NK-92 (cell line): ENCODE measurements at regions not wholly inside any gene's neighbourhood (a gene's known extent, or its start where the extent isn't known, plus 50 kb on each side); places are given as distances from the start of the nearest gene placed in this dataset.

Experiments
- DNase-seq: peaks from one replicate; lab custom pipeline; 2025; ENCODE audit not compliant: unreplicated experiment; lab: John Stamatoyannopoulos, UW

DNA sequence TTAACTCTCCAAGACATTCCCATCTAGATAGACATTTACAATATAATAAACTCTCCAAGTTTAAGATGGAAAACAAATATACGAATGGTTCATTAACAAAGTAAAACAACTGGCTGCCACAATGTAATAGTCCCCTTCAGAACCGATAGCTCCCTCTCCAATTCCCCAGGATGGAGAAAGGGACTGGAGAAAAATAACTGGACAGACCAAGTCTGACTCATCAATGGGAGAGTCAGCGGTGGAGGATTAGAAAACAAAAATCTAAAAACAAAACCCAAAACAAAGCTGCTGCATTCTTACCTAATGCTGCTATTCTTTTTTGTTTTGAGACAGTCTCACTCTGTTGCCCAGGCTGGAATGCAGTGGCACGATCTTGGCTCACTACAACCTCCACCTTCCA is 468.1 kb downstream of the SHQ1 start:
- DNase-seq, result no peak

DNA sequence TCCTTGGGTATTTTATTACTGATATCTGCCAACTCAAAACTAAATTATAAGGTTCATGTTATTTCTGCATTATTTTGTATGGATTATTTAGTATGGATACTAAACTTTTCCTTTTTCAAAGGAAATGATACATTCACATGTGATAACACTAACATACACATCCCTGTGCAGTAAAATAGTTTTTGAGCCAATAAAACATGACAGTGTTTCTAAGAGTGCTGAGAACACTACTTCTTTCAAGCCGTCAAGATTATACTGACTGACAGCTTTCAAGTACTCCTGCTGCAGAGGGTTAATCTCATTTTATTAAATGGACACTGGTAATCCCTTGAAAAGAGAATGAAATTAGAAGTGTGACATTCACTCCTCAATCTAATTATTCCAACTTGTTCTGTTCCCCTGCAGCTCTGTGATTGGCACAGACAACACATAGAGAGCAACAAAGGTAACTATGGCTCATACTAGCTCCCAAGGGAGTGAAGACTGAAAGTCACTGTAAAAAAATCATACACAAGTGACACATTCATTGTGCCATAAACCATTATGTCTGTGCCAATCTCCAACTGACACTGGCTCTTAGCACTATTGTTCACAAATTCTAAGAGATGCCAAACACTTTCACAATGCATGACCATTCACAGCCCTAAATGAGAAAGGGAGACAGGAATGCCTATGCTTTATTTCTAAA is 468.6 kb downstream of the SHQ1 start:
- DNase-seq, result no peak

DNA sequence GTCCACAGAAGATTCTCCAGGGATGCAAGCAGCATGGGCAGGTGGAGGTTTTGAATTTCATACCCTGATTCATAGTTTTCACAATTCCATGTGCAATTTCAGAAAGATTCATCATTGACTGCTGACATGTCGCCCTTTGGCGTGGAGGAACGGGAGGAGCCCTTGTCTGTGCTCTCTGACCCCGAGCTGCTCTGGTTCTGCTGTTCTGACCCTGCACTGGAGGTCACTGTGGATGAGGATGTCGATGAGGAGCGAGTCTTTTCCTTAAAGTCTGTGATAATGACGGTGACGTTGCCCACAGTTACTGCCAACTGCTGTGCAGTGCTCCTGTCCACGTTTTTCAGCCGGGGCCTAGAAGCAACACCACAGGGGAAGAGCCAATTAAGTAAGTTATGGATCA is 470.0 kb downstream of the SHQ1 start:
- no peak for DNase-seq

DNA sequence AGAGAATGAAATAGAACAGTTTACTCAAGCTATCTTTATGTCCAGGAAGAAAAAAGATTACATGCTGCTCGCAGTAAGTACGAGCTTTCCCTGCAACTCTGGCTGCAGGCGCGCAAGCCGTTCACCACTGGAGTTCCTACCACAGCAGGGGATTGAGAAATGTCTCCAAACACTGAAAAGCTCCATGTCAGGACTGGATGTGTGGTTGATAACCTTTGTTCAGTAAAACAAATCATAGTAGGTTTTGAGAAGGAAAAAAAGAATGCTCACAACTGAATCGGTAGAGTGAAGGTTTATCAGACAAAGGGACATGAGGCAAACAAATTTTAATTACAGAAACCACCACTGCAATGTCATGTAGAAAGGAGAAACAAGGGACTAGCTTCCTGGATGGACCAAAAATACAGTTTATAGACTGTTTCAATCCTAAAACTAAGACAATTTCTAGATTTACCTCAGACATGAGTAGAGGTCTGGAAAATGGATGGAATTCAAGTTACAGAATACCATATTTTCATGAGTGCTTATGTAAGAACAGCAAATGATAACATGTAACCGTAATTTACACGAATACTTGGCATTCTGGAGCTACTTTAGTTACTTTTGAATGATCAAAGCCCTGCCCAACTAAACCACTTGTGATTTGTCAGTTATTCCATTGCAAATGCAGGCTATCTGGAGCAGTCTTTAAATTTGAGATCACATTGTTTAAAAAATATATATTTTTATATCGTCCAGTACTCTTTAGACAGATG is 471.1 kb downstream of the SHQ1 start:
- DNase-seq, result no peak

DNA sequence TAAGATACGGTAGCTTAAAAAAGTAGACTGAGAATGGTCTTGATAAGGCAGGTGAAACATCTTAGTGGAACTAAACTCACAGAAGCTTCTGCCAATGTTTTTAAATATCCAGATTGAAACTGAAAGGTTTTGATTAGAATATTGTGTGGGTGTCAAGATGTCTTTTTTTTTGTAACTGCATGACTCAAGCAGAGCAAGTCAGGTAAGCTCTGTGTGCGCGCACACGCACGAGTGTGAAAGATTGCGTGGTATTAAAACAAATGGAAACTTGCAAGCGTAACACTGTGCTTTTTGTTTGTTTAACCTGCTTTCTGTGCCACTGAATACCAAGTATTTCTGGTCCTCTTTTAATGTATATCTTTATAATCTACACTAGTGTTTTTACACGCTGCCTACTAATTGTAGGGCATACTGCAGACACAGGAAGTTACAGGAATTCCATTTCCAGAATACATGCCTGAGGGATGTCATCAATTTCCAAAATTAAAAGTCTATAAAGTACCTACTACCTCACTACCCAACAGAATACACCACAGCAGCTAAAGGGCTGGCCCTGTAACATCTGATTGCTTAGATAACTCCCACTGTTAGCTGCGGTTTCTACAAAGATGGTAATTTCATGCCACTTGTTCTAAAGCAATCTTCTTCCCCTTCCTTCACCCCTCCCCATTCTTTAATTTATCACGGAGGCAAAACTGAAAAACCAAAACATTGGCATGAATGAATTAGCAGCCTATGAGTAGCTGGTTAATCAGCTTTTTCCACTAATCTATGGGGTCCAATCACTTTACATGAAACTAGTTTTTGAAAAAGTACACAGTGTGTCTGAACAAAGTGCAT is 472.8 kb downstream of the SHQ1 start:
- no peak for DNase-seq

DNA sequence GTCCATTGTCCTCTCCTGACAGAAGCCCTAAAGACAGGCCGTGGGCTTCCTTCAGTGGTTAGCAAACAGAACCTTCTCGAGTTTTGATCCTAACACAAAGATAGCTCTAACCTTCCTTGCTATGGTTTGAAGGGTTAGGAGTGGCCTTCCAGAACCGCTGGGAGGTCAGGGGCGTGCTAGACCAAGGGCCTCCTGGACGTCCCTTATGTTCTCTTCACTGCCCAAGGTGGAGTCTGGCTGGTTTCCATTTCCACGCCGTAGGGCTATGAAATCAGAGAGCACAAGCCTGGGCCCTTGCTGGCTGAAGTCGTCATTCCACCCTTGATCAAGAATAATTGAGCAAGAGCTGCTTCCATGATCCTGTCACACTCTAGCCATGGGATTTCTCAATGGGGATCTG is 475.1 kb downstream of the SHQ1 start:
- no peak for DNase-seq

DNA sequence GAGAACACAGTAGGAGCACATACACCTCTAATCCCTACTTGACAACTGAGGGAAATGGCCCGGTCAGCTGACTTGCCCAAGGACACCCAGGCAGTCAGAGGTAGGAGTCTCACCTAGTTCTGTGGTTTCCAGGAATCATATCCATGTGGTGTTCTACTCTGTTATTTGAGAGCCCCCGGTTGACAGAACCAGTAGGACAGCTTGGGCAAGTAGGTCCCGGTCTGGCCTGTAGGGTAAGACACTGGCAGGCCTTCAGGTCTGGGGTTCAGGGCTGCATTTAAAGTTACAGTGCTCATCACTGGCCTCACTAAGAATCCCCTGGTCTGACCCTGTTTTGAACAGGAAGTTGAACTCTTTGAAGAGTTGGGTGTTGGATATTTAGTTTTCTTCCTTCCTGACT is 476.1 kb downstream of the SHQ1 start:
- no peak for DNase-seq

DNA sequence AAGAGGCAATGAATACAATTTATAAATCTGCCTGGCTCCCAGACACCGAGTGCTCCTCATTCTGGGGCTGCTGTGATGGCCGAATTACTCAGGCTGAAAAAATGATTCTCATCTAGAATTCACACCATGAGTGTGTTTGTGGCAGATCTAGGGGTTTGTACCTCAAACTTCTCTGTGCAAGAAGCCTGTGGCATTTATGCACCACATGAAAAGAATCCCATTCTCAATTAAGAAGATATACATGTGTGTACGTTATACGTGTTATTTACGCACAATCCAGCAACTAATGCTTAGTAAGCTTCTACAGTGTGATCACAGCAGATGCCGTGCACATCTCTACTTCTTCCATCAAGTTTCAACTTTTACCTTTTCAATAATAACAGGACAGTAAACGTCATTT is 476.8 kb downstream of the SHQ1 start:
- no peak for DNase-seq

DNA sequence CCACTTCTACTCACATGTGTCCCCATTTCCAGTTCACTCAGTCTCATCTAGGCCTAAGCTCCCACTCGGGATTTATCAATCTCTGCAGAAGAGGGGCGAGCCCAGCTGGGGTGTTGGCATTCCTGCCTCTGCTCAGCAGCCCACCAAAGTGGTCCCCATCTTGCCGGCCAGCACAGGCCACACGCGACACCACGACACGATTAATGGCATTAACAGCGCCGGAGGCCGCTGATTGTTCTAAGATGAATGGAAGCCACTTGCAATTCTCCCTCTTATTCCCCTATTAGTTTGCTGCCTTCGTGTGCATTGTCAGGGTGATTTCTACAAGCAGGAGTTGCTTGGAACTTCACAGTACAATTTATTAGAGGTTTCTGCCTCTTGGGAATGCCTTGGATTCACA is 477.3 kb downstream of the SHQ1 start:
- no peak for DNase-seq

DNA sequence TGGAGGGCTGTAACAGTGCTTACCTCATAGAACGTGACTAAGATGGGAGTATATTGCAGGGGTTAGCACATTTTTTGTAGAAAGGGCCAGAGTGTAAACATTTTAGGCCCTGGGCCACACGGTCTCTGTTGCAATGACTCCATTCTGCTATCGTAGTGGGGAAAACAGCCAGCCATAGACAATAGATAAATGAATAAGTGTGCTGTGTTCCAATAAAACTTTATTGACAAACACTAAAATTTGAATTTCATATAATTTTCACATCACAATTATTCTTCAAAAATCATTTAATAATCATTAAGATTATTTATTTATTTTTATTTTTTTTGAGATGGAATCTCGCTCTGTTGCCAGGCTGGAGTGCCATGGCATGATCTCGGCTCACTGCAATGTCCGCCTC is 478.6 kb downstream of the SHQ1 start:
- DNase-seq, result no peak

DNA sequence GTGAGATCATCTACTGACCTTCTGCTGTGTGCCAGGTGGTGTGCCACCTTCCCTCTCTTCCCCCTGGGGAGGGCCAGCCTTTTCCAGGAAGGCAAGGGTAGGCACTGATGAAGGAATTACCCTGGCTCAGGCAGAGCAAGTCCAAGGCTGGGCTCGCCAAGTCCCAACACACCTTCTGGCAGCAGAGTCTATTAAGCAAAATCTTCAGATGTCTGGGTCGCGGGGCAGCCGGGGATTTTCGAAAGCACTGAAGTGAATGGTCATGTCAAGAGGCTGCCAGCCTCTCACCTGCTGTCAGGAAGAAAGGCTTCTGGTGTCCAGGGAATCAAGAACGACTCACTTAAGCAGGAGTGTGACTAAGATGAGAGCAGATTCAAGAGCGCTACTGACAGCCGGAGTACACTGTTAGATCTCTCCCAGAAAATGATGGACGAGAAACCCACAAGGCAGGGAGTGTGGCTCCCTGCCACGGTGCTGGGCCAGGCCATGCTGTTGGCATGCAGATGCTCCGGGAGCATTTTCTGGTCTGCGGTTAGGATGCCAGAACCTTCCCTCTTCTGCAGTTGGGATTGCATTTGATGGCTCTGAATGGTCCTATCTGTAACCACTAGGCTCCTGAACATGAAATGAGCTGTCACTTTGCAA is 479.8 kb downstream of the SHQ1 start:
- no peak for DNase-seq

DNA sequence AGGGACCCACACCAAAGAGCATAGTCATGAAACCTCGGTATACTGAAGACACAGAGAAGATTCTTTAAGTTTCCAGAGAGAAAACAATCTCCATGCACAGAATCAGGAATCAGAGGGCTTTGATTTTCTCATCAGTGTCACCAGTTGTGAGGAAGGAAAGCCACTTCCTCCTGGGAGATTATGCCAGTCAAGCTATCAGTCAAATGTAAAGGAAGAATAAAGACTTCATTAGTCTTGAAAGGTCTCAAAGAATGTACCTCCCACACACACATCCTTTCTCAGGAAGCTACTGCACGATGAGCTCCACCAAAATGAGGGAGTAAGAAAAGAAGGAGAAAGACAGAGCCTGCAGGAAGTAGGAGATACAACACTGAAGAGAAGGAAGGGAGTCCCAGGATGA is 486.3 kb downstream of the SHQ1 start:
- DNase-seq, result no peak

DNA sequence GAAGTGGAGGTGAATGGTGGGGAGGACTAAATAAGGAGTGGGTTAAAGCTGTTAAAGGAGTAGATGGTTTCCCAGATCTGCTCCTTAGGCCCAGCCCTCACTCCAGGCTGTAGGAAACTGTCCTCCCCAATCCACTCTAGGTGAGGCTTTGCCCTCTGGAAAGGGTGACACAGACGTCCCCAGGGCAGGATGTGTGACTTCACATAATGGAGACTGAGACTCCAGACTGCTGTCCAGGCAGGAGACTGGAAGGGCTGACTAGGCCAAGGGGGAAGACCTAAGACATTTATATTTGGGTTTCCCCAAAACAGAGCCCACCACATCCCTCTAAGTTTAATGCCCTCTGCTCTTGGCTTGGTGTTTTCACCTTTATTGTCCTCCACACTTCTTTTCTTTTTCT is 488.5 kb downstream of the SHQ1 start:
- DNase-seq, result no peak

DNA sequence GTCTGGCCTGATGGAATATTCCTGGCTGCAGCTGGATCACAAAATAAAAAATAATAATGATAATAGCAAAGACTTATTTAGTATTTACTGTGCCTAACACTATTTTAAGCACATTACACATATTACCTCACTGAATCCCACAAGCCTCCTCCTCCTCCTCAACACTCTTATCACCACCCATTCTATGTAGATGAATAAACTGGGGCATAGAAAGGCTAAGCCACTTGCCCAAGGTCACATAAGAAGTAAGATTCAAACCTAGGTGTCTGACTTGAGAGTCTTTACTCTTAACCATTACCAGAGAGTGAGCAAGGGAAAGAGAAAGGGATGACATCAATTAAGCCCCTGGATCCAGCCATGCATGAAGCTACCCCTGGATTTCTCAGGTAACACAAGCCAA is 493.1 kb downstream of the SHQ1 start:
- no peak for DNase-seq

DNA sequence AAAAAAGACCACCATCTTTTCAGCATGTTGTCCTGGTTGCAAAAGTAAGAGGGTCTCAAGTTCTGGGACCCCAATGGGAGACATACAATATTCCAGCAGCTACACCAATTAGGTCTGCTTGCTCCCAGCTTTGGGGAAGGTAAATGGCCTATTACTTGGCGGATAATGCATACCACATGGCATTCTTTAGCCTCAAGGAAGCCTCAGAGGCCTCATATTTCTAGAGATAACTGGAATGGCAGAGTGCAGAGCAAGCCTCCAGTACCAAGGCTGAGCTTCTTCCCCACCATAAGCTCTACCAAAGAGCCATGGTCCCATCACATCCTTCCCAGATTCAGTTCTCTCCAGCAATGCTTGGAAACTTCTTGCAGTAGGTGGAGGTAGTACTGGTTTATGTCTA is 493.8 kb downstream of the SHQ1 start:
- no peak for DNase-seq

DNA sequence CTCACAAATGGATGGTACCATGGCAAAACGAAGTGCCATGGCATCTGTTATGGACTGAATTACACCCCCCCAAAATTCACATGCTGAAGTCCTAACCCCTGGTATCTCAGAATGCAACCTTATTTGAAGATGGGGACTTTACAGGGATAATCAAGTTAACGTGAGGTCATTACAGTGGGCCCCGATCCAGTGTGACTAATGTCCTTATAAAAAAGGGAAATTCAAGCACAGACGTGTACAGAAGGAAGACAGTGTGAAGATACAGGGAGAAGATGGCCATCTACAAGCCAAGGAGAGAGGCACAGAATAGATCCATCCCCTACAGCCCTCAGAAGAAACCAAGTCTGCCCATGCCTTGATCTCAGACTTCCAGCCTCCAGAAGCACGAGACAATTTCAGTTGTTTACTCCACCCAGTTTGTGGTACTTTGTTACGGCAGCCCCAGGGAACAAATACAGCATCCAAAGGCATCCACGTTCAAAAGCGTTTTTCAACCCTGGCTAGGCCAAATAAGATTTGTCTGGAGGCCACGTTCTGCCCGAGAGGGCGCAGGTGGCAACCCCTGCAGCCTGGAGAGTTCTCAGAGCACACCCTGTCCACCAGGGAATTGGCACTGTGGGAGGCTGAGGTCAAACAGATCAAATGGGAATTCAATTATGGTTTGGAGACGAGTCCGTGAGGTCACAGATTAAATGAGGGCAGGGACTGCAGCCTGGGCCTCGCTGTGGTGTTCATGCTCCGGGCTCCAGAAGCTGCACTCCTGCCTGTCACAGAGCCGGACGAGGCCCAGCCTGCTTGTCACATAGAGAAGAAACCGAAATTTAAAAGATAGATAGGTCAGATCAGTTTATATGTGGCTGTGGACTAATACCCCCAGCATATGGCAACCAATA is 494.8 kb downstream of the SHQ1 start:
- DNase-seq, result no peak

DNA sequence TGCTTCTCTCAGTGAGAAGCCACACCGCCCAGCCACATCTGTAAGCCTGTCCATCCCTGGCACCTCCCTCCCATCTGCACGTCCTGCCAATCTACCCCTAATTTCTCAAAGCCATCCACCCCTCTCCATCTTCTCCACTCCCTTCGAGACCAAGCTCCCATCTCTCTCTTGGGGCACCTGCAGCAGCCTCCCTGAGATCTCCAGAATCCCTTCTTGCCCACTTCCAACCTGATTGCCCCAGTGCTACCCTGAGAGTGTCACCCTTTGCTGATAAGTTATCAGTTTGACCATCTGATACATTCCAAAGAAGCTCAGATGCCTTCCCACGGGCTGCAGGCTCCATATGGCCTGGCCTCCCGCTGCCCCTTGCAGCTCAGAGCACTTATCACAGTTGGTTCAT is 496.1 kb downstream of the SHQ1 start:
- no peak for DNase-seq

DNA sequence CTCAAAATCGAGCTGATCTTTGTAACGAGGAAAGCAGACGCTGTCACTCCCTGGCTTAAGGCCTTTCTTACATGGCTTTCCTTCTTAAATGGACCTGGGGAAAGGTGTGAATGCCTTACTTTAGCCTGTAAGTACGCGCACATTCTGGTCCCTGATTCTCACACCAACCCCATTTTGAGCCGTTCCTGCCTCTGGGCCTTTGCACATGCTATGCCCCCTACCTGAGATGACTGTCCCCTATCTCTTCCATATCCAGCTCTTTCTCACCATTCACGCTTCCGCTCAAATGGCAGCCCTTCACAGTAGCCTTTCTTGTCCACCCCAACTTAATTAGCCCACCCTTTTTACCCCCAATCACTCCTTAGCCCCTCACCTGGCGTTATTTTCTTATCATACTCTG is 496.7 kb downstream of the SHQ1 start:
- no peak for DNase-seq

DNA sequence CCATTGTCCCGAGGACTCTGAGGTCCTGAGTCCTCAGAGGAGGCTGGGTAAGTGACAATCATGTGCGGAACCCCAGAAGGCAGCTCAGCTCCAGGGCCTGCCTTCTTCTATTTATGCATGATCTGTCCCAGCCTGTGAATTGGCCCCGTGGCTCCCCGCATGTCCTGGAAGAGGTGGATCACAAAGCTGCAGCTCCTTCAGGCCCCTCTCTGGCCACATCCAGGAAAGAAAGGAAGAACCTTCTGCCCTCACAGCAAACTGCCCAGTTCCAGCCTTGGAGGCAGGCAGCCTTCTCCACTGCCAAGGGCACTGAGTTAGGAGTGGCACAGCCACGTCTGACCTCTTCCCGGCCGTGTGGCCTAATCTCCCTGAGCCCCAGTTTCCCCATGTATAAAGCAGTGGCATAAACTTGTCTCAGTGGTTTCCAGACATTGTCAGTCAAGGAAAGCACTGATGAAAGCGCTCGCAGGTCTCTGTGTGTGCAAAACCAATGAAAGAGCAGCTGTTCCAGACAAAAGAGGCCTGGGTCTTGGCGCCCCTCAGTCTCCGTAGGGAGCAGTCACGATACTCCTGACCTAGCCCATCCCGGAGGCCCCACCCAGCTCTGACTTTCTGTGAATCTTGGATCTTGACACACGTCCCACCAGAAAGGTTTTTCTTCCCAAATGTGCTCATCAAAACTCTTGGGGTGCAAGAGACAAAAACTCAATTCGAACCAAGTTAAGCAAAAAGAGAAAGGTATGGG is 497.3 kb downstream of the SHQ1 start:
- no peak for DNase-seq

DNA sequence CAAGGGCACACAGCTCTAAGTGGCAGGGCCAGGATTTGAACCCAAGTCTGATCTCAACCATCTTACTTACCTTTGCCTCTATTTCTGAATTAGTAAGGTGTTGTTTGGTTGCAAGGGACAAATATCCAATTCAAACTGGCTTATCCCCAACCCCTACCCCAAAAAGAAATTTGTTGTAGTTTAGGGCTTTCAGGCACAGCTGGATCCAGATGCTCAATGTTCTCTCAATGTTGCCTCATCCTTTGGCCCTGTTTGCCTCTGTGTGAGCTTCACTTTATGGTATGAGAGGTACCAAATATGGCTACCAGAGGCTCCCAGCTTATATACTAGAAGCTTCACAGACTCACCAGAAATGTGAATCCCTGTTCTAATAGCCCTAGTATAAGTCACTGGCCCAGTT is 499.9 kb downstream of the SHQ1 start:
- no peak for DNase-seq
